ENCODE measurements at regions not wholly inside any gene's neighbourhood (a gene's known extent, or its start where the extent isn't known, plus 50 kb on each side); places are given as distances from the start of the nearest gene placed in this dataset.

DNA sequence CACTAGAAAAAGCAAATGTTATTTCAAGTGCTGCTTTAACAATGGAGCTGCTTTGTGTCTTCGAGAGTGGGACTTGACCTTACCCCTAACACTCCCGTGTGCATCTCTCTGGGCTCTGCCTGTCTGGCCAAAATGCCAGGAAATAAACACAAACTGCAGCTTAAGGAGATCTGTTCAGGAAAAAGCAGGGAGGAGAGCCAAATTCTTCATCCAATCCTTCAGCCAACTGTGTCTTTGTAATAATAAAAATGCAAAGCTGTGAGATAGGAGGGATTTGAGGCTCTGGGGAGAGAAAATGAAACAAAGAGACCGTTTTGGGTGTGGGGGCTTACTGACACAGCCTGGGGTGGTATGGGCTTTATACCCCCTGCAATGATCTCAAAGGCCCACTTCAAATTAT lies 85.8 kb upstream of the WSCD2 start:
- DNase-seq: no peak

DNA sequence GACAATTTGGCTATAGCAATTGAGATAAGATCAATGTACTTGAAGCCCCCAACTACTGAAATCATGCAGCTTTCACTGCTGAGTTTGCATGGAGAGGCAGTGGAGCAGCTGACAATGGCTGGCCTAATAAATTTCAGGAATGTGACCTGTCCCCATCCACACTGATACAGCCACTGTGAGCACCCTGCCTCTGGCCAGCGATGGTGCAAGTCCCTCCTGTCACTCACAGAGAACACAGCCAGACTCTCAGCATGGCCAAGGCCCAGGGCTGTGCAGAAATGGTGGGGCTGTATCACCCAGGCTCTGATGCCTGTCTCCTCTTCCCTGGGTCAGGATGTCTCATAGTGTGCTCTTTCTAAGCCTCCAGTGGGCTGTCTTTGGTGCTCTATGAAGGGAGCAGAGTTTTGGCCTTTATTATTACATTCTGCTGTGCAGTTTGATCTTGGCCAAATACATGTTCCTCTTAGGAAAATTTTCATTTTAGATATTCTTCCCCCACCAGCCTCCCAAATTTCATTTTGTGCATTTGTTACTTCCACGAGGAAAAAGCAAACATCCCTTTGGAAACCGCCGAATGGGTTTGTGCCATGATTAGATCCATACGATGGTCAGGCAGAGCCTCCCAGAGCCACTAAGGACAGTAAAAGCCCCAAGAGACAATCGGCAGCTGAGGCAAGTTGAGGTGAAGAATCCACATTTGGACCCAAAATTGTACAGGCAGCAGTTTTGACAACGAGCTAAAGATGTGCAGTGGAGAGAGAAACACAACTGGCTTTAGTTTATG lies 85.1 kb upstream of the WSCD2 start:
- DNase-seq: no peak

DNA sequence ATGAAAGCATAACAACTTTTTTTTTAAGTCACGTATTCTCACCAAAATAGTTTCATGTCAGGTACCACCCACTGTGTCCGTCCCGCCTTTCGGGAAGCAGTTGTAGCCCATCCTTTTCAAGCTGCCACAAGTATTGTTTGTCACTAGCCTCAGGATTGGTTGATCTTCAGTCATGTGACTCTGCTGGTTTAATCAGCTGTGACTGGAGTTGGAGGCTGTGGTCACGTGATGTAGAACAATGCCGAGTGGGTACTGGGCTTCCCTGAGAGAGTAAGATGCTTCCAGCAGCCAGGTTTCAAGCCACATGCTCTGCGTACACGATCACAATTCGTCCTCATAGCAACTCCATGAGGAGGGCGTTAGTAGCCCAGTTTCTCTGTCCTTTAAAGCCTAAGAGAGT lies 83.0 kb upstream of the WSCD2 start:
- DNase-seq: no peak

DNA sequence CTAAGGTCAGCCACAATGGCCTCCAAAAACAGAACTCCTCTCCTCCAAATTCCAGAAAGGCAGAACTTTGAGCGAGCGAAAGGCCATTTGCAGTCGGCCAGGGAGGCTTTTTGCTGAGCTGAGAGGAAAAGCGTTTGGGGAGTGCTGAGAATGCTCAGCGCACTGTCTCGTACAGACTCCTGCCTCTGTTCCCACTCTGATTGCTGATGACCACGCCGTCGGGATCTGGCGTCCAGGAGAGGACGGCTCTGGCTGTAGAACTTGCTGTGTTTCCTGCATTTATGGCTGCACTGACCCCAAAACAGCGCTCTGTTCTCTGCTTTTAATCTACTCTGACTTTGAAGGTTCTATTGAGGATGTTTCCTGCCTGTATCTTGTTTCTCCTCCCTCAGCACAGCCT lies 82.4 kb upstream of the WSCD2 start:
- no peak for DNase-seq

DNA sequence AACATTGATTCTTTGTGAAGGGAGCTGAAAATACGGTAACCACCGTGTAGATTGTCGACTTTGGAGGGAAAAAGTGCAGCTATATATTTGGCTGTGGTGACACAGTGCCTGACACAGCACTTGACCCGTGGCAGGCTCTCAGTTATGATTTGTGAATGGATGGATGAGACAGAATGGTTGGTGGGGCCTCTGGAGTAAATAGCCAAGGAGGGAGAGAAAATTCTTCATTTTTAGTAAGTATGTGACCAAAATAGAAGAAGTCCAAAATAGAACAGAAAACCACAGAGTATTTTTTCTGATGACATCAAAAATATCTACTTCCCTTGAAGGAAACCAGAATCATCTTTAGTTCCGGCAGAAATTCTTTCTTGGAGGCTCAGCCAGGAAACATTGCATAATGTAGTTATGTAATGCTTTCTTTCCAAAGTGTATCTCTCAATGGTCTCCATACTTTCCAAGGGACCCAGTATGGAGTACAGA lies 82.0 kb upstream of the WSCD2 start:
- DNase-seq: no peak

GRCh38 chr12:108048686-108049085 lies 80.4 kb upstream of the WSCD2 start:
- DNase-seq: no peak

GRCh38 chr12:108050696-108051095 lies 78.4 kb upstream of the WSCD2 start:
- DNase-seq: no peak

GRCh38 chr12:108052260-108052659 lies 76.8 kb upstream of the WSCD2 start:
- DNase-seq: no peak

- DNase-seq: no peak
Observed at GRCh38 chr12:108053512-108053911, 75.6 kb upstream of the WSCD2 start.

DNA sequence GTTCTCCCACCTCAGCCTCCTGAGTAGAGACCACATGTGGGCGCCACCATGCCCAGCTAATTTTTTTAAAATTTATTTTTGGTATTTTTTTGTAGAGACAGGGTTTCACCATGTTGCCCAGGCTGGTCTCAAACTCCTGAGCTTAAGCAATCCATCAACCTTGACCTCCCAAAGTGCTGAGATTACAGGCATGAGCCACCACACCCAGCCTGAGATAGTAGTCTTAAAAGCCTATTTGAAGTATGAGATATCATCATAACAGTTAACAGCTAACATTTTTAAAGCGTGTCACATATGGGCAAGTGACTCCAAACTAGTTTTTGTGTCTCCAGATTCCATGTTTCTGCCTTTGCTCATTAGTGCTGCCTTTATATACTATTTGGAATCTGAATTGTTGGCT lies 74.6 kb upstream of the WSCD2 start:
- DNase-seq: no peak

DNA sequence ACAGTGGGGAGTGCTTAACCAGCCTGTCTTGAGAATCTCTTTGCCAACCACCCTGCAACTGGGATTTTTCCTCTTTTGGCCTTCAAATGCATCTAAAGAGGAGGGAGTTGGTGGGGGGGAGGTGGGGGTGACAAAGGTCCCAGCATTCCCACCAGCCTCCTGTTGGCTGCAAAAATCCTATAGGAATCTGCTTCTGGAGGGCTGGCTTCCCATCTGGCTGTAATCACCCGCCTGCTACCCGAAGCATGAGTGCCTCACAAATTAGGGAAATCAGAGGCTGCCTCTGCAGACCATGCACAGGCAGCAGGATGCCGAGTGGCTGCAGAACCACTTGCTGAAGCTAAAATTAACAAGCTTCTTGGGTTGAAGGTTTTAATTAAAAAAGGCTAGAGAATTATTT lies 73.9 kb upstream of the WSCD2 start:
- DNase-seq: no peak

GRCh38 chr12:108060067-108060466 lies 69.0 kb upstream of the WSCD2 start:
- no peak for DNase-seq

GRCh38 chr12:108060903-108061302 lies 68.2 kb upstream of the WSCD2 start:
- no peak for DNase-seq

- no peak for DNase-seq
Observed at GRCh38 chr12:108063192-108063591, 65.9 kb upstream of the WSCD2 start.

GRCh38 chr12:108065069-108065468 lies 64.0 kb upstream of the WSCD2 start:
- no peak for DNase-seq

DNA sequence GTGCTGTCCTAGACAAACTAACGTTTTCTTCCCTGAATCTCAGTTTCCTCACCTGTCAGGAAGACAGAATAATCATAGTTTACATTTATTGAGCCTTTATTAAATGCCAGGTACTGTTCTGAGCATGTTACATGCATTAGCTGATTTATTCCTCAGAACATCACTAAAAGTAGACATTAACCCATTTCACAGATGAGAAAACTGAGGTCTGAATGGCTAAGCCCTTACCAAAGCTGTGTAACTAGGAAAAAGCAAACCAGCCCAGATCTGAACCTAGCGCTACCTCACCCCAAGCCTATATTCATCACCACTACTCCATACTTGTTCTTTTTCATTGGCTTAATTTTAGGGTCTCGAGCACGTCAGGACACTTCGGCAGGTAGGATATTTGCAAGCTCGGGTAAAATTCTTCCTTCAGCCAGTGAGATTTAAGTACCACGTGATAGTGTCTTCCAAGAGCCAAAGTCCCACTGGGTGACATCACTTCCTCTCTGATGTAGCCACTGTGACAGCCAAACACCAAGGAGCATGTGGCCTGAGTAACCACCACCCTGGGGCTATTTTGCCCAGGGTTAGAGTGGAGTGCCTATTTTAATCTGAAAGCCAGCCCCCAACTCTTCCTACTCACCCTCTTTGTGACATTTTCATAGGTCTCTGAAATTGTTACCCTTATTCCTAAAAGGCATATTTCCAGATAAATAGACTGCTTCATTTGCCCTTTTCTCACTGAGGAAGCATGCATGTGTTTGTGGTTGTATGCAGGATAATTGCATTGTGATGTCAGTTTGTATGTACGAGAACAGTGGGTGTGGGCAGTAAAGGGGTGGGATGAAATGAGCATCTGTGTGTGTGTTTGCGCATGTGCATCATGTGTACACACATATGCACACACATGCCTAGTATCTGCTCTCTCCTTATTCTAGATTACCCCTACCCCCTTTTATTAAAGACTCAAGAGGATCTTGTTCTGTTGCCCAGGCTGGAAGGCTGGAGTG lies 62.2 kb upstream of the WSCD2 start:
- DNase-seq: no peak

- no peak for DNase-seq
Observed at GRCh38 chr12:108069651-108070165, 59.4 kb upstream of the WSCD2 start.

- no peak for DNase-seq
Observed at GRCh38 chr12:108075561-108075960, 53.5 kb upstream of the WSCD2 start.

DNA sequence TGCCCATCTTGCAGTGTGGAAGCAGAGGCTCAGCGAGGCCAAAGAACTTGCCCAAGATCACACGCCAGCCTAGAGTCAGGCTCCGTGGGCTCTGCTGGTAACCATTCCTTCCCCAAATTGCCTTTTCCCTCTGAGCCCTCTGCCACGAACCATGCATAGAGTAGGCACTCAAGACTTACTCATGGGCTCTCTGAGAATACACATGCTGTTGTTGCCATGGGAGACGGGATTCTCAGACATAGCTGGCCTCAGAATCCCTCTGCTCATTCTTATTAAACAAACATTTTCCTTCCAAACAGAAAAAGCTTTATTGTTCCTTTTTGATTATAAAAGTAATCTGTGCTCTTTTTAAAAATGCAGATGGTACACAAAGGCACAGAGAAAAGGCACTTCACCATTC lies 52.5 kb upstream of the WSCD2 start:
- no peak for DNase-seq

- DNase-seq: no peak
Observed at GRCh38 chr12:108078428-108078827, 50.7 kb upstream of the WSCD2 start.

Measured in 8988T (cell line).